Nephron progenitor cell (in vitro differentiated cells): ENCODE measurements at regions not wholly inside any gene's neighbourhood (a gene's known extent, or its start where the extent isn't known, plus 50 kb on each side); places are given as distances from the start of the nearest gene placed in this dataset.

ENCODE experiments used
- DNase-seq: peaks from one replicate; pipeline ENCODE4 v3.0.0; 2021
- H3K27ac Mint-ChIP-seq: 2 replicates; pipeline ENCODE4 v1.8.0; 2021; ENCODE audit warnings: mild to moderate bottlenecking, moderate library complexity, mixed read lengths
- H3K27me3 Mint-ChIP-seq: 2 replicates; pipeline ENCODE4 v1.8.0; 2021; ENCODE audit warnings: mild to moderate bottlenecking, low read depth, mixed read lengths; ENCODE audit not compliant: poor library complexity
- H3K36me3 Mint-ChIP-seq: 2 replicates; pipeline ENCODE4 v1.8.0; 2021; ENCODE audit warnings: low read depth, mixed read lengths
- H3K4me1 Mint-ChIP-seq: 2 replicates; pipeline ENCODE4 v1.8.0; 2021; ENCODE audit warnings: mixed read lengths
- H3K4me3 Mint-ChIP-seq: 2 replicates; pipeline ENCODE4 v1.8.0; 2021; ENCODE audit warnings: mild to moderate bottlenecking, moderate library complexity, mixed read lengths
- H3K9me3 Mint-ChIP-seq: 2 replicates; pipeline ENCODE4 v1.8.0; 2021; ENCODE audit warnings: mild to moderate bottlenecking, moderate library complexity, mixed read lengths
- CTCF ChIP-seq: fragments of 200-600 bp; sonication (generic); IDR thresholded peaks from 2 replicates; pipeline ENCODE4 v1.5.0; 2021; ENCODE audit warnings: antibody characterized with exemption

DNA sequence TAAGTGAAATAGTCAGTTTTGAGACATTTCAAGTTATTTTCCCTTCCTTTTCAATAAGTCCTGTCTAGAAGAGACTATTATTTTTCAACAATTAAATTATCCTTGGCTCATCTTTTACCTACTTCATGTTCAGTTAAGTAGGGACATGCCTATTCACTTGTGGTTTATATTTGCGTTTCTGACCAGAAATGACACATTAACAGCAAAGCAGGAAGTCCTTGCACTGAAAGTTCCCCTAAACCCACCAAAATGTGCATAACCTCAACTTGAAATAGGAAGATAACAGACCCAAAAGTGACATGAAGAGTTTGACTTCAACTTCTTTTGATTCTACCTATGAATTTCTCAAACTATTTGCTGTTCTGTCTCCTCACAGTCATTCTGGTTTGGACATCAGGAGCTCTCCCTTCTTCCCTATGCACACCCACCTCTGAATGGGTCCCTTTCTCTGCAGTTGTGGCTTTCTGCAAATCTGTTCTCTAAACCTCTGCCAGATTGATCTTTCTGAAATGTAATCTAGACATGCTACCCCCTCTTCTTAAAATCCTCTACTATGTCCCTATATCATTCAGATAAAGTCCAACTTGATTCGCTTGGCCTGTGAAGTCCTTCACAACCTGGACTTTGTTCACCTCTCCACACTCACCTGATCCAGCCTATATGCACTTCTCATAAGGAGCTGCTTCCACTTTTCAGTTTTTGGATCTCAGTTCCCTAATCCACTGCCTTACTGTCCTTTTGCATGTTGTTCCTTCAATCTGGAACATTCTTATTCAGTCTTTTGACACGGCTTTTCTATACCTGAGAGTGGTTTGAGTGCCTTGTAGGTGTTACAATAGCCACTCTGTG is 661.5 kb upstream of the ADGRL4 start:
- Mint-ChIP-seq H3K36me3 (no peaks in the 10 kb centered on the region), H3K27ac (no peak overlapping the region), H3K9me3 (no peaks in the 10 kb centered on the region), H3K27me3 (no peaks in the 10 kb centered on the region), H3K4me3 (no peak overlapping the region), H3K4me1 (no peaks in the 10 kb centered on the region)
- no peak for DNase-seq
- no peak for TF ChIP-seq CTCF

DNA sequence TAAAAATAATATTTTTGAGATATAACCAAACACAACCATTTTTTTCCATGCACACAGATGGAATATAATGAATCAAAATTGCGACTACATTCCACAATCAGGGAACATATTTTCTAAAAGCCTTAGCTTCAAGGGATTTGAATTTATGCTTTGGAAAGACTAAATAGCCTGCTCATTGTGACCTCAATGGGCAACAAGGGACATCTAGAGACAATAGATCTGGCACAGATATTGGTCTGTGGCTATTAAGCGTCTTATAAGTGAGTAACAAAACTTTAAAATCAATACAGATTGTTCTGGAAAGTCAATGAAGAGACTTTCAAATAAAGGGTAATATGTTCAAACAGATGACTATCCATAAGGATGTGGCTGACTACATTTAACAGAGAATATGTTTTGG is 660.6 kb upstream of the ADGRL4 start:
- no peak overlapping the region for H3K27ac Mint-ChIP-seq
- H3K4me1 Mint-ChIP-seq, result no peaks in the 10 kb centered on the region
- H3K36me3 Mint-ChIP-seq, result no peaks in the 10 kb centered on the region
- no peak for TF ChIP-seq CTCF
- H3K9me3 Mint-ChIP-seq, result no peaks in the 10 kb centered on the region
- no peak overlapping the region for H3K4me3 Mint-ChIP-seq
- no peak for DNase-seq
- H3K27me3 Mint-ChIP-seq, result no peaks in the 10 kb centered on the region

- no peak overlapping the region for H3K27ac Mint-ChIP-seq
- no peaks in the 10 kb centered on the region for H3K36me3 Mint-ChIP-seq
- no peak for TF ChIP-seq CTCF
- H3K9me3 Mint-ChIP-seq, result no peaks in the 10 kb centered on the region
- no peak overlapping the region for H3K4me3 Mint-ChIP-seq
- H3K4me1 Mint-ChIP-seq, result no peaks in the 10 kb centered on the region
- DNase-seq, result no peak
- H3K27me3 Mint-ChIP-seq, result no peaks in the 10 kb centered on the region
Measured at GRCh38 chr1:79663916-79664315, 657.4 kb upstream of the ADGRL4 start.

DNA sequence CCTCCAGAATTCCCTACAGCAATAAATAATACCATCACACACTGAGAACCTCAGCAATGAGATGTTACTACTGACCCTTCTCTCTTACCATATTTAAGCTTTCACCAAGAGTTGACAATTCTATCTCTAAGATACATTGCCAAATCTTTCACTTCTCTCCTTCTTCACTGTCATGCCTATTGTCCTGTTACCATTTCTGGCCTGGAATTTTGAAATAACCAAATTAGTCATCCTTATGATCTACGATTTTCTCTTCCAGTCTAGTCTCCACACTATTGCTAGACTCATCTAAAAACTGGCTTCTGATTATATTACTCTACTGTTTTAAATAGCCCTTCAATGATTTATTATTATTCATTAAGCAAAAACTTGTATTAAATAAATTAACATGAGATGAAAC is 656.1 kb upstream of the ADGRL4 start:
- TF ChIP-seq CTCF, result no peak
- no peaks in the 10 kb centered on the region for H3K9me3 Mint-ChIP-seq

GRCh38 chr1:79660129-79660528 is 653.6 kb upstream of the ADGRL4 start:
- no peak for DNase-seq
- H3K4me1 Mint-ChIP-seq, result peaks cover 7% of the 10 kb centered on the region
- H3K4me3 Mint-ChIP-seq, result no peak overlapping the region
- H3K27ac Mint-ChIP-seq, result no peak overlapping the region
- H3K27me3 Mint-ChIP-seq, result no peaks in the 10 kb centered on the region
- no peaks in the 10 kb centered on the region for H3K36me3 Mint-ChIP-seq
- H3K9me3 Mint-ChIP-seq, result no peaks in the 10 kb centered on the region
- TF ChIP-seq CTCF, result no peak

More for the DNA sequence above, 656.1 kb upstream of the ADGRL4 start:
- no peak for DNase-seq
- Mint-ChIP-seq H3K27ac (no peak overlapping the region), H3K4me1 (peaks cover 6% of the 10 kb centered on the region), H3K36me3 (no peaks in the 10 kb centered on the region), H3K27me3 (no peaks in the 10 kb centered on the region), H3K4me3 (no peak overlapping the region)
